Fibroblast of lung (primary cell): ENCODE measurements at regions not wholly inside any gene's neighbourhood (a gene's known extent, or its start where the extent isn't known, plus 50 kb on each side); places are given as distances from the start of the nearest gene placed in this dataset.

Experiments used
- CTCF ChIP-seq, 2 donors: IDR thresholded peaks in 1 of 2; conservative IDR thresholded peaks in 1 of 2; 1 replicate in 1 of 2; 2 replicates in 1 of 2; pipeline ENCODE4 v1.5.1; 2011 to 2012; ENCODE audit warnings: low read length in 2 of 2, control low read depth in 1 of 2, inconsistent platforms in 1 of 2, low read depth in 1 of 2, mild to moderate bottlenecking in 1 of 2
- EZH2 ChIP-seq: IDR thresholded peaks from 2 replicates; pipeline ENCODE4 v1.5.1; 2012; ENCODE audit warnings: low read length, control low read depth, mild to moderate bottlenecking; ENCODE audit errors: missing control alignments

- TF ChIP-seq CTCF (conservative IDR thresholded peaks at IDR 0.05 in 1 of 2, IDR thresholded peaks at IDR 0.05 in 1 of 2; ENCODE audit: low read depth in 1 of 2, low read length in 2 of 2) (no peak), EZH2 (no peak)
Observed at GRCh38 chr1:82463951-82464350, 663.2 kb downstream of the ADGRL2 start.
